ENCODE measurements at regions not wholly inside any gene's neighbourhood (a gene's known extent, or its start where the extent isn't known, plus 50 kb on each side); places are given as distances from the start of the nearest gene placed in this dataset.

GRCh38 chr1:81540216-81540615 is 260.5 kb upstream of the ADGRL2 start:
- TF ChIP-seq REST (IDR thresholded peaks at IDR 0.05; ENCODE audit: low read depth): no peak
- no peak for TF ChIP-seq EGR1 (IDR thresholded peaks at IDR 0.05)
- no peak for TF ChIP-seq RAD21 (IDR thresholded peaks at IDR 0.05; ENCODE audit: low read depth)
- no peak for TF ChIP-seq CEBPB (IDR thresholded peaks at IDR 0.05)
